GM23338 (cell line): ENCODE measurements at regions not wholly inside any gene's neighbourhood (a gene's known extent, or its start where the extent isn't known, plus 50 kb on each side); places are given as distances from the start of the nearest gene placed in this dataset.

Experiments used
- ATAC-seq: fragments of 200-7000 bp; cut with Tn5 transposase; 3 replicates; pipeline ENCODE4 v1.9.1; 2020
- DNase-seq: peaks from one replicate; pipeline ENCODE4 v3.0.0-alpha.2; 2015; ENCODE audit warnings: low spot score
- H2AFZ ChIP-seq: fragments of 200-600 bp; sonication (generic); 2 replicates; pipeline ENCODE4 v1.8.0; 2016; ENCODE audit warnings: antibody characterized with exemption, mild to moderate bottlenecking, moderate library complexity
- H3F3A ChIP-seq: fragments of 200-600 bp; sonication (generic); replicated peaks from 2 replicates; pipeline ENCODE4 v1.8.0; 2017; ENCODE audit warnings: antibody characterized with exemption, mixed run types, low read depth
- H3K27ac ChIP-seq: fragments of 200-600 bp; sonication (generic); 2 replicates; pipeline ENCODE4 v1.6.1; 2016; ENCODE audit warnings: low read depth
- H3K27me3 ChIP-seq: fragments of 200-600 bp; sonication (generic); 2 replicates; pipeline ENCODE4 v1.8.0; 2016; ENCODE audit warnings: mild to moderate bottlenecking, mixed run types, moderate library complexity; ENCODE audit not compliant: insufficient read depth
- H3K36me3 ChIP-seq: fragments of 200-600 bp; sonication (generic); 2 replicates; pipeline ENCODE4 v1.8.0; 2016; ENCODE audit warnings: mild to moderate bottlenecking; ENCODE audit not compliant: insufficient read depth
- H3K4me1 ChIP-seq: fragments of 200-600 bp; sonication (generic); 2 replicates; pipeline ENCODE4 v1.8.0; 2016; ENCODE audit warnings: mild to moderate bottlenecking, moderate library complexity; ENCODE audit not compliant: insufficient read depth
- H3K4me2 ChIP-seq: fragments of 200-600 bp; sonication (generic); 2 replicates; pipeline ENCODE4 v1.7.1; 2017; ENCODE audit warnings: mixed run types
- H3K4me3 ChIP-seq: fragments of 200-600 bp; sonication (generic); 2 replicates; pipeline ENCODE4 v1.6.1; 2016; ENCODE audit warnings: mixed run types
- H3K79me2 ChIP-seq: fragments of 200-600 bp; sonication (generic); replicated peaks from 2 replicates; pipeline ENCODE4 v1.8.0; 2017; ENCODE audit warnings: mild to moderate bottlenecking; ENCODE audit not compliant: insufficient read depth
- H3K9me2 ChIP-seq: fragments of 200-600 bp; sonication (generic); 2 replicates; pipeline ENCODE4 v1.8.0; 2017; ENCODE audit not compliant: insufficient read depth
- H4K20me1 ChIP-seq: fragments of 200-600 bp; sonication (generic); replicated peaks from 2 replicates; pipeline ENCODE4 v1.8.0; 2017; ENCODE audit warnings: mild to moderate bottlenecking; ENCODE audit not compliant: insufficient read depth
- H3K27ac Mint-ChIP-seq: 2 replicates; pipeline ENCODE4 v1.8.0; 2020; ENCODE audit warnings: inconsistent platforms, mild to moderate bottlenecking, moderate library complexity, mixed read lengths
- H3K27me3 Mint-ChIP-seq: 3 replicates; pipeline ENCODE4 v1.8.0; 2022; ENCODE audit warnings: low read depth, mild to moderate bottlenecking, moderate library complexity, mixed read lengths, inconsistent platforms; ENCODE audit not compliant: insufficient read depth, poor library complexity
- H3K36me3 Mint-ChIP-seq: 3 replicates; pipeline ENCODE4 v1.8.0; 2021; ENCODE audit warnings: low read depth, mild to moderate bottlenecking, inconsistent platforms, moderate library complexity, mixed read lengths
- H3K4me1 Mint-ChIP-seq: 3 replicates; pipeline ENCODE4 v1.8.0; 2020; ENCODE audit warnings: mild to moderate bottlenecking, inconsistent platforms, mixed read lengths
- H3K4me3 Mint-ChIP-seq: 3 replicates; pipeline ENCODE4 v1.8.0; 2021; ENCODE audit warnings: moderate library complexity, mild to moderate bottlenecking, inconsistent platforms, mixed read lengths
- H3K9me3 Mint-ChIP-seq: 3 replicates; pipeline ENCODE4 v1.8.0; 2020; ENCODE audit warnings: moderate library complexity, mild to moderate bottlenecking, inconsistent platforms, mixed read lengths
- CREB1 ChIP-seq: fragments of 250-450 bp; sonication (Bioruptor Pico); IDR thresholded peaks from 2 replicates; pipeline ENCODE4 v1.5.0; 2020; ENCODE audit warnings: low read depth, mild to moderate bottlenecking, moderate library complexity
- CTCF ChIP-seq, 2 experiments: fragments of 200-600 bp in 1 of 2; sonication (generic) in 1 of 2; conservative IDR thresholded peaks; 2 replicates each; pipeline versions ENCODE4 v1.5.1 to v1.6.1; 2016 to 2017; ENCODE audit warnings: antibody characterized with exemption in 2 of 2, low read depth in 2 of 2, mild to moderate bottlenecking in 2 of 2, moderate library complexity in 1 of 2
- EZH2 ChIP-seq: fragments of 200-600 bp; sonication (generic); IDR thresholded peaks from one replicate; pipeline ENCODE4 v1.8.0; 2017; ENCODE audit warnings: antibody characterized with exemption, mild to moderate bottlenecking, low read depth; ENCODE audit not compliant: unreplicated experiment
- EZH2phosphoT487 ChIP-seq: fragments of 200-600 bp; sonication (generic); IDR thresholded peaks from one replicate; pipeline ENCODE4 v1.8.1; 2018; ENCODE audit warnings: antibody characterized with exemption; ENCODE audit not compliant: unreplicated experiment
- JUNB ChIP-seq: IDR thresholded peaks from one replicate; pipeline ENCODE4 v1.6.1; 2016; ENCODE audit warnings: antibody characterized with exemption; ENCODE audit not compliant: unreplicated experiment
- NANOG ChIP-seq: IDR thresholded peaks from 2 replicates; pipeline ENCODE4 v1.6.1; 2016; ENCODE audit warnings: antibody characterized with exemption, borderline replicate concordance
- POLR2AphosphoS5 ChIP-seq: IDR thresholded peaks from 2 replicates; pipeline ENCODE4 v1.6.1; 2016; ENCODE audit warnings: antibody characterized with exemption, low read depth
- STAT1 ChIP-seq: IDR thresholded peaks from one replicate; pipeline ENCODE4 v1.6.1; 2016; ENCODE audit warnings: antibody characterized with exemption; ENCODE audit not compliant: unreplicated experiment
- ZNF114 ChIP-seq: fragments of 250-450 bp; sonication (Bioruptor Pico); IDR thresholded peaks from 2 replicates; pipeline ENCODE4 v1.5.0; 2020; ENCODE audit warnings: mild to moderate bottlenecking, moderate library complexity
- ZNF331 ChIP-seq: fragments of 250-450 bp; sonication (Bioruptor Pico); IDR thresholded peaks from 2 replicates; pipeline ENCODE4 v1.5.0; 2020; ENCODE audit warnings: low read depth, mild to moderate bottlenecking, moderate library complexity
- TF ChIP-seq, protein P1 (sequence below): fragments of 250-450 bp; sonication (Bioruptor Pico); IDR thresholded peaks from 2 replicates; pipeline ENCODE4 v1.5.0; 2020; ENCODE audit warnings: mild to moderate bottlenecking, moderate library complexity
- TF ChIP-seq, protein P2 (sequence below): IDR thresholded peaks from one replicate; pipeline ENCODE4 v1.6.1; 2018; ENCODE audit warnings: antibody characterized with exemption; ENCODE audit not compliant: unreplicated experiment

DNA sequence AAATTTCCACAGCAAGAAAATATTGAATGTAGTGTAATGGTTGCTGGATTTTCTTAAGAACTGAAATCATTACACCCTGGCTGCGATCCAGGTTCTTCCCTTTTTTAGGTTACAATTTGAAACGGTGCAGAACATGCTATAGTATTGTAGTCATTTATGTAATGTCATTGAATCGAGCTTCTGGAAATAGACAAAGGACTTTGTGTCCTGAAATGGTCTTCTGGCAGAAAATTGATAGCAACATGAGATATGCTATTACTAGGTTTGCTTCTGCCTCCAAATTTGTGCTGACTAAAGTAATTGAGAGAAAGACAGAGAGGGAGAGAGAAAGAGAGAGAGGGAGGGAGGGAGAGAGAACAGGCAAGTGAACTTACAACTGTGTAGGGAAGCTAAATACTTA, 146.2 kb upstream of the NFIA start (continued):
- TF ChIP-seq, protein P1, sequence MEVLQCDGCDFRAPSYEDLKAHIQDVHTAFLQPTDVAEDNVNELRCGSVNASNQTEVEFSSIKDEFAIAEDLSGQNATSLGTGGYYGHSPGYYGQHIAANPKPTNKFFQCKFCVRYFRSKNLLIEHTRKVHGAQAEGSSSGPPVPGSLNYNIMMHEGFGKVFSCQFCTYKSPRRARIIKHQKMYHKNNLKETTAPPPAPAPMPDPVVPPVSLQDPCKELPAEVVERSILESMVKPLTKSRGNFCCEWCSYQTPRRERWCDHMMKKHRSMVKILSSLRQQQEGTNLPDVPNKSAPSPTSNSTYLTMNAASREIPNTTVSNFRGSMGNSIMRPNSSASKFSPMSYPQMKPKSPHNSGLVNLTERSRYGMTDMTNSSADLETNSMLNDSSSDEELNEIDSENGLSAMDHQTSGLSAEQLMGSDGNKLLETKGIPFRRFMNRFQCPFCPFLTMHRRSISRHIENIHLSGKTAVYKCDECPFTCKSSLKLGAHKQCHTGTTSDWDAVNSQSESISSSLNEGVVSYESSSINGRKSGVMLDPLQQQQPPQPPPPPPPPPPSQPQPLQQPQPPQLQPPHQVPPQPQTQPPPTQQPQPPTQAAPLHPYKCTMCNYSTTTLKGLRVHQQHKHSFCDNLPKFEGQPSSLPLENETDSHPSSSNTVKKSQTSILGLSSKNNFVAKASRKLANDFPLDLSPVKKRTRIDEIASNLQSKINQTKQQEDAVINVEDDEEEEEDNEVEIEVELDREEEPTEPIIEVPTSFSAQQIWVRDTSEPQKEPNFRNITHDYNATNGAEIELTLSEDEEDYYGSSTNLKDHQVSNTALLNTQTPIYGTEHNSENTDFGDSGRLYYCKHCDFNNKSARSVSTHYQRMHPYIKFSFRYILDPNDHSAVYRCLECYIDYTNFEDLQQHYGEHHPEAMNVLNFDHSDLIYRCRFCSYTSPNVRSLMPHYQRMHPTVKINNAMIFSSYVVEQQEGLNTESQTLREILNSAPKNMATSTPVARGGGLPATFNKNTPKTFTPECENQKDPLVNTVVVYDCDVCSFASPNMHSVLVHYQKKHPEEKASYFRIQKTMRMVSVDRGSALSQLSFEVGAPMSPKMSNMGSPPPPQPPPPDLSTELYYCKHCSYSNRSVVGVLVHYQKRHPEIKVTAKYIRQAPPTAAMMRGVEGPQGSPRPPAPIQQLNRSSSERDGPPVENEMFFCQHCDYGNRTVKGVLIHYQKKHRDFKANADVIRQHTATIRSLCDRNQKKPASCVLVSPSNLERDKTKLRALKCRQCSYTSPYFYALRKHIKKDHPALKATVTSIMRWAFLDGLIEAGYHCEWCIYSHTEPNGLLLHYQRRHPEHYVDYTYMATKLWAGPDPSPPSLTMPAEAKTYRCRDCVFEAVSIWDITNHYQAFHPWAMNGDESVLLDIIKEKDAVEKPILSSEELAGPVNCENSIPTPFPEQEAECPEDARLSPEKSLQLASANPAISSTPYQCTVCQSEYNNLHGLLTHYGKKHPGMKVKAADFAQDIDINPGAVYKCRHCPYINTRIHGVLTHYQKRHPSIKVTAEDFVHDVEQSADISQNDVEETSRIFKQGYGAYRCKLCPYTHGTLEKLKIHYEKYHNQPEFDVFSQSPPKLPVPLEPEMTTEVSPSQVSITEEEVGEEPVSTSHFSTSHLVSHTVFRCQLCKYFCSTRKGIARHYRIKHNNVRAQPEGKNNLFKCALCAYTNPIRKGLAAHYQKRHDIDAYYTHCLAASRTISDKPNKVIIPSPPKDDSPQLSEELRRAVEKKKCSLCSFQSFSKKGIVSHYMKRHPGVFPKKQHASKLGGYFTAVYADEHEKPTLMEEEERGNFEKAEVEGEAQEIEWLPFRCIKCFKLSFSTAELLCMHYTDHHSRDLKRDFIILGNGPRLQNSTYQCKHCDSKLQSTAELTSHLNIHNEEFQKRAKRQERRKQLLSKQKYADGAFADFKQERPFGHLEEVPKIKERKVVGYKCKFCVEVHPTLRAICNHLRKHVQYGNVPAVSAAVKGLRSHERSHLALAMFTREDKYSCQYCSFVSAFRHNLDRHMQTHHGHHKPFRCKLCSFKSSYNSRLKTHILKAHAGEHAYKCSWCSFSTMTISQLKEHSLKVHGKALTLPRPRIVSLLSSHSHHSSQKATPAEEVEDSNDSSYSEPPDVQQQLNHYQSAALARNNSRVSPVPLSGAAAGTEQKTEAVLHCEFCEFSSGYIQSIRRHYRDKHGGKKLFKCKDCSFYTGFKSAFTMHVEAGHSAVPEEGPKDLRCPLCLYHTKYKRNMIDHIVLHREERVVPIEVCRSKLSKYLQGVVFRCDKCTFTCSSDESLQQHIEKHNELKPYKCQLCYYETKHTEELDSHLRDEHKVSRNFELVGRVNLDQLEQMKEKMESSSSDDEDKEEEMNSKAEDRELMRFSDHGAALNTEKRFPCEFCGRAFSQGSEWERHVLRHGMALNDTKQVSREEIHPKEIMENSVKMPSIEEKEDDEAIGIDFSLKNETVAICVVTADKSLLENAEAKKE = no peak
- no peak for TF ChIP-seq EZH2
- no peak for TF ChIP-seq ZNF331 (CRISPR knock-in tag)
- no peak for TF ChIP-seq JUNB
- TF ChIP-seq POLR2AphosphoS5 = no peak

GRCh38 chr1:60935599-60936110, 146.7 kb upstream of the NFIA start:
- H2AFZ ChIP-seq = no peak overlapping the region
- Mint-ChIP-seq H3K27me3 (peaks cover 6% of the 10 kb centered on the region), H3K27ac (no peak overlapping the region), H3K9me3 (no peaks in the 10 kb centered on the region), H3K4me1 (peaks cover 47% of the 10 kb centered on the region), H3K4me3 (no peak overlapping the region), H3K36me3 (no peaks in the 10 kb centered on the region; the same call in 2 of the 3 replicates)
- H3K79me2 ChIP-seq = no peaks in the 10 kb centered on the region
- H4K20me1 ChIP-seq = no peaks in the 10 kb centered on the region
- no peaks in the 10 kb centered on the region for H3F3A ChIP-seq
- no peak for ATAC-seq
- no peaks in the 10 kb centered on the region for H3K36me3 ChIP-seq
- peaks cover 36% of the 10 kb centered on the region for H3K4me1 ChIP-seq
- no peak overlapping the region for H3K4me3 ChIP-seq
- H3K9me2 ChIP-seq = peaks cover 10% of the 10 kb centered on the region
- H3K4me2 ChIP-seq = no peak overlapping the region
- H3K27me3 ChIP-seq = no peaks in the 10 kb centered on the region
- no peak for DNase-seq
- no peak overlapping the region for H3K27ac ChIP-seq
- TF ChIP-seq POLR2AphosphoS5 (no peak), STAT1 (no peak), CREB1 (CRISPR knock-in tag) (no peak), EZH2phosphoT487 (no peak), CTCF (conservative IDR thresholded peaks at IDR 0.05; ENCODE audit: low read depth in 2 of 2) (no peak), EZH2 (no peak), ZNF331 (CRISPR knock-in tag) (no peak), JUNB (no peak), ZNF114 (CRISPR knock-in tag) (no peak), NANOG (no peak)
- TF ChIP-seq, protein P2, sequence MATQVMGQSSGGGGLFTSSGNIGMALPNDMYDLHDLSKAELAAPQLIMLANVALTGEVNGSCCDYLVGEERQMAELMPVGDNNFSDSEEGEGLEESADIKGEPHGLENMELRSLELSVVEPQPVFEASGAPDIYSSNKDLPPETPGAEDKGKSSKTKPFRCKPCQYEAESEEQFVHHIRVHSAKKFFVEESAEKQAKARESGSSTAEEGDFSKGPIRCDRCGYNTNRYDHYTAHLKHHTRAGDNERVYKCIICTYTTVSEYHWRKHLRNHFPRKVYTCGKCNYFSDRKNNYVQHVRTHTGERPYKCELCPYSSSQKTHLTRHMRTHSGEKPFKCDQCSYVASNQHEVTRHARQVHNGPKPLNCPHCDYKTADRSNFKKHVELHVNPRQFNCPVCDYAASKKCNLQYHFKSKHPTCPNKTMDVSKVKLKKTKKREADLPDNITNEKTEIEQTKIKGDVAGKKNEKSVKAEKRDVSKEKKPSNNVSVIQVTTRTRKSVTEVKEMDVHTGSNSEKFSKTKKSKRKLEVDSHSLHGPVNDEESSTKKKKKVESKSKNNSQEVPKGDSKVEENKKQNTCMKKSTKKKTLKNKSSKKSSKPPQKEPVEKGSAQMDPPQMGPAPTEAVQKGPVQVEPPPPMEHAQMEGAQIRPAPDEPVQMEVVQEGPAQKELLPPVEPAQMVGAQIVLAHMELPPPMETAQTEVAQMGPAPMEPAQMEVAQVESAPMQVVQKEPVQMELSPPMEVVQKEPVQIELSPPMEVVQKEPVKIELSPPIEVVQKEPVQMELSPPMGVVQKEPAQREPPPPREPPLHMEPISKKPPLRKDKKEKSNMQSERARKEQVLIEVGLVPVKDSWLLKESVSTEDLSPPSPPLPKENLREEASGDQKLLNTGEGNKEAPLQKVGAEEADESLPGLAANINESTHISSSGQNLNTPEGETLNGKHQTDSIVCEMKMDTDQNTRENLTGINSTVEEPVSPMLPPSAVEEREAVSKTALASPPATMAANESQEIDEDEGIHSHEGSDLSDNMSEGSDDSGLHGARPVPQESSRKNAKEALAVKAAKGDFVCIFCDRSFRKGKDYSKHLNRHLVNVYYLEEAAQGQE = no peak
